ENCODE measurements at regions not wholly inside any gene's neighbourhood (a gene's known extent, or its start where the extent isn't known, plus 50 kb on each side); places are given as distances from the start of the nearest gene placed in this dataset.

GRCh38 chr2:14843507-14844204 lies 211.1 kb downstream of the LRATD1 start:
- no peaks in the 10 kb centered on the region for H3K36me3 ChIP-seq (ENCODE audit: insufficient read depth in 1 of 2, low read depth in 1 of 2)
- H3K9me3 ChIP-seq: no peaks in the 10 kb centered on the region
- H3K27ac ChIP-seq: no peak overlapping the region
- no peak for DNase-seq
- no peak for TF ChIP-seq CTCF (IDR thresholded peaks at IDR 0.05)
- intact Hi-C loops (cut with DNase I): no loop called here
- H3K4me1 ChIP-seq: no peaks in the 10 kb centered on the region
- no peak overlapping the region for H3K4me3 ChIP-seq
- 83 to 91% (median 83%) methylated on average over 5 of the region's 5 CpGs for WGBS, 3 donors
- ATAC-seq: no peak
- no peaks in the 10 kb centered on the region for H3K27me3 ChIP-seq (ENCODE audit: insufficient read depth in 3 of 3, low read length in 2 of 3)

- H3K36me3 ChIP-seq (ENCODE audit: insufficient read depth in 1 of 2, low read depth in 1 of 2): no peaks in the 10 kb centered on the region
- WGBS, 3 donors: 97 to 98% (median 98%) methylated on average over 2 of the region's 2 CpGs
- H3K4me3 ChIP-seq: no peak overlapping the region
- intact Hi-C loops (cut with DNase I): no loop called here
- no peak for DNase-seq
- H3K9me3 ChIP-seq: no peaks in the 10 kb centered on the region
- no peaks in the 10 kb centered on the region for H3K27me3 ChIP-seq (ENCODE audit: insufficient read depth in 3 of 3, low read length in 2 of 3)
- ATAC-seq: no peak
- no peaks in the 10 kb centered on the region for H3K4me1 ChIP-seq
- no peak for TF ChIP-seq CTCF (IDR thresholded peaks at IDR 0.05)
- H3K27ac ChIP-seq: no peak overlapping the region
These were observed 223.2 kb downstream of the LRATD1 start for GRCh38 chr2:14855751-14856150.

GRCh38 chr2:14861181-14861580 lies 228.7 kb downstream of the LRATD1 start:
- intact Hi-C loops (cut with DNase I): no loop called here
- DNase-seq: no peak
- WGBS, 3 donors: 64 to 70% (median 69%) methylated on average over 3 of the region's 3 CpGs

GRCh38 chr2:14866736-14867352 lies 234.3 kb downstream of the LRATD1 start:
- H3K4me1 ChIP-seq: no peaks in the 10 kb centered on the region
- no peaks in the 10 kb centered on the region for H3K36me3 ChIP-seq (ENCODE audit: insufficient read depth in 1 of 2, low read depth in 1 of 2)
- intact Hi-C loops (cut with DNase I): no loop called here
- no peak overlapping the region for H3K27ac ChIP-seq
- H3K27me3 ChIP-seq (ENCODE audit: insufficient read depth in 3 of 3, low read length in 2 of 3): no peaks in the 10 kb centered on the region
- H3K9me3 ChIP-seq: no peaks in the 10 kb centered on the region
- H3K4me3 ChIP-seq: no peak overlapping the region
- no peak for DNase-seq
- ATAC-seq: no peak
- WGBS, 3 donors: 59 to 77% (median 70%) methylated on average over 1 of the region's 1 CpG
- TF ChIP-seq CTCF (IDR thresholded peaks at IDR 0.05): no peak

More at GRCh38 chr2:14861181-14861580, 228.7 kb downstream of the LRATD1 start:
- Histone ChIP-seq H3K36me3 (ENCODE audit: insufficient read depth in 1 of 2, low read depth in 1 of 2) (no peaks in the 10 kb centered on the region), H3K4me1 (no peaks in the 10 kb centered on the region), H3K27me3 (ENCODE audit: insufficient read depth in 3 of 3, low read length in 2 of 3) (no peaks in the 10 kb centered on the region), H3K9me3 (no peaks in the 10 kb centered on the region), H3K4me3 (no peak overlapping the region), H3K27ac (no peak overlapping the region)
- ATAC-seq: no peak
- TF ChIP-seq CTCF (IDR thresholded peaks at IDR 0.05): no peak

All from psoas muscle (tissue), 7 donors.